Fibroblast of skin of scalp (primary cell): ENCODE measurements at regions not wholly inside any gene's neighbourhood (a gene's known extent, or its start where the extent isn't known, plus 50 kb on each side); places are given as distances from the start of the nearest gene placed in this dataset.

ENCODE experiments used
- DNase-seq: peaks from one replicate; pipeline ENCODE4 v3.0.0-alpha.2; 2013

DNA sequence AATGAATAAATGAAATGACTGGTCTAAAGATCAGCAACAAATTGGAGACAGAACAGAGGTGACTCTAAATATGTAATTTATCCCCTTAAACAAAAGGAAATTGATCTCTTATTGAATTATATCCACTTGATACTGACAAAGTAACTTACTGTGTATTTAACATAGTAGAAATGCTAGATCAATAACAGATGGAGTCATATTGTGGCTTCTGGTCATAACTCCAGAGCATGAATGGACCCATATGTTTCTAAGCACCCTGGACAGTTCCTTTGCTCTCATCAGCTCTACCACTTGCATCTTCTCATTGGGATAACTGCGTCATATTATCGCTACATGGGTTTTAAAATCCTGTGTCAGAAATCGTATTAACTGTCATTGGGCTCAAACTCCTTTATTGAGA is 222.3 kb downstream of the ETS1 start:
- peak; percentile 82 for DNase-seq

DNA sequence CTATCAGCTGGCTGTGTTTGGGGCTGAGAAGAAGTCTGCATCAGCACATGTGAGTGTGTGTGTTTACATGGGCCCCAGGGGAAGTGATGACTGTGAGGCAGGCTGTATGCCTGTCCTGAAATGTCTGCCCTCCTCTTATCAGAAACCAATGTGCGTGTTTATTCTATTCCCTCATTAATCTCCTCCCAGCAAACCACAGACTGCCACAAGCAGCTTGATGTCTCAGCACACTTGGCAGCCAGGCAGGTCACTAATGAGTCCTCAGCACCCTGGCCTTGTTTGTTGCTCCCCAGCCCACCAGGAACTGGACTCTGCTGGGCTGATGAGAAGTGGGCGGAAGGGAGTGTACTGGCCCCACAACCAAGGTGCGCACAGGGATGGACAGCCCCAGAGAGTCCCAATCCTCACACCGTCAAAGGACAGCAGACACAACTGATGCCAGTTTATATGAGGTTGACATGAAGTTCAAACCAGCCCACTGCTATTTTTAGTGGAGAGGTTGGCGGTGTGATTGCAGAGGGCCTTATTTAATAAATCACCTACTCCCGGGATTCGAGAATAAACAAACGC is 225.8 kb downstream of the ETS1 start:
- no peak for DNase-seq

DNA sequence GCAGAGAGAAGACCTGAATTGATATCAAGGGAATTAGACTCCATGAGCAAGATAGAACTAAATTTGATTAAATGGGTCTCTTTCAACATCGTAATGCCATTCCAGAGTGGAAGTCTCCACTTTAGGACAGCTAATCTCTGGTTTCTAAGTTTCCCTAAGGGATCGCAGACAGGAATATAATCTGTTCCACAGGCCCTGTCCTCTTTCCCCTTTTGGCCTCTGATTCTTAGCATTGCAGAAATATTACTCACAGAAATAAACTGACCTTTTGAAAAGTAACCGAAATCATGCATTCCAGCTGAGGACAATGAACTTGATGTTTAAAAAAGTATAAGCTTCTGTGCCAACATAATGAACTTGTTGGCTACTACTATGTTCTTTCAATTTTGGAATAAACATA is 227.8 kb downstream of the ETS1 start:
- no peak for DNase-seq

GRCh38 chr11:128357073-128357472 is 230.3 kb downstream of the ETS1 start:
- DNase-seq, result no peak

DNA sequence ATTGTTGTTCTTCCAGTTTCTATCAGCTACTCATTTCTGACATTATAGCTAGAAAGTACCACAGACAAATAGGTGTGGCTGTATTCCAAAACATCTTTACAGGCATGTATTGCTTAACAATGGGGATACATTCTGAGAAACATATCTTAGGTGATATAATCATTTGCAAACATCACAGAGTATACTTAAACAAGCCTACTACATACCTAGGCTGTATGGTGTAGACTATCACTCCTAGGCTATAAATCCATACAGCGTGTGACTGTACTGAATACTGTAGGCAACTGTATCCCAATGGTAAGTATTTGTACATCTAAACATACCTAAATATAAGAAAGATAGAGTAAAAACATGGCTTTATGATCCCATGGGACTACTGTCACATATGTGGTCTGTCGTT is 231.8 kb downstream of the ETS1 start:
- no peak for DNase-seq

DNA sequence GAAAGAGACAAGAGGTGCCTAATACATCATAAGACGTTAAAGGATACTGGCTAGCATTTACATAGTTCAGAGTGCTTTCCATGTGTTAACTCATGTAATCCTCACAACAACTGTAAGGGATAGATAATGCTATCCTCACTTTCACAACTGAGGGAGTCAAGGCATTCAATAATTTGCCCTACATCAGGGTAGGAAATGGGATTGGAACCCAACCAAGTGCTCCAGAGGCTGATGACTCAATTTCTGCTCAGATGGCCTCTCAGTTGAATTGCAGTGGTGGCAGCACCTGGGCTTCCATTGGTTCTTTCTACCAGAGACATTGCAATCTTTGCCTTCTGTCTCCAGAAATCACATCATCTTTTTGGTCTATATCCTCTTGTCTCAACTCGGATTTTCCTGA is 232.9 kb downstream of the ETS1 start:
- DNase-seq, result no peak

GRCh38 chr11:128351168-128351567 is 236.2 kb downstream of the ETS1 start:
- DNase-seq, result no peak

GRCh38 chr11:128349650-128350299 is 237.6 kb downstream of the ETS1 start:
- DNase-seq, result no peak

- no peak for DNase-seq
These were observed 240.6 kb downstream of the ETS1 start for GRCh38 chr11:128346804-128347203.

DNA sequence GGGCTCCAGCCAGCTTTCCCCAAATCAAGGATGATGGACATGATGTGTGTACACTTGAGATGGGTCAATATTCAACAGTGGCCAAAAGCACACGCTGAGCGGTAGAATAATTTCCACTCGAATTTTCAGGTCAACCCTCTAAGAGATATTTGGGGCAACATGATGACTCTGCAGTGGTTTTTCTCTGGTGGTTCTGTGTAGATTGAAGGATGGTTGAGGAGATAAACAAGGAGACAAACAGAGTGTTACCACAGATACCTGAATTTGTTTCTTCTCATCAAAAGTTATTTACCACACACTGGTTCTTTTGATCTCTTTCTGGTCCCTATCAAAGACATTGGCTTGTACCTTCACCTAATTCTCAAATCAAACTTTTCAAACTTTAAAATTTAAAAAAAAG is 242.0 kb downstream of the ETS1 start:
- DNase-seq, result no peak

DNA sequence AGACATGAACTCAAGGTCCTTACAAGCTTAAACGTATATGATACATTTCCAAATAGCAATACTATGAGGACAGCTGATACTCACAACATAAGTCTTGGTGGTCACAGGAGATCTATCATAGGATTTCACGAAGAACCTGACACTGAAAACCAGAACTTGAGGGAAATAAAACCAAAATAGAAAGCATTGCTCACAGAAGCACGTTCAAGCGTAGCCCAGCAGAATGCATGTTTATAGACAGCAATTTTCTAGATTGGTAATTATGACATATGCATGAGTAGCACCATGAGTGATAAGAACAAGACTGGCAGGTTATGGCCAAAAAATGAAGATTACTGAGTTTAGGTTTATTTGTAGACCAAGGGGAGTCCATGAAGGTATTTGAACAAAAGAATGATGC is 243.5 kb downstream of the ETS1 start:
- DNase-seq, result no peak

DNA sequence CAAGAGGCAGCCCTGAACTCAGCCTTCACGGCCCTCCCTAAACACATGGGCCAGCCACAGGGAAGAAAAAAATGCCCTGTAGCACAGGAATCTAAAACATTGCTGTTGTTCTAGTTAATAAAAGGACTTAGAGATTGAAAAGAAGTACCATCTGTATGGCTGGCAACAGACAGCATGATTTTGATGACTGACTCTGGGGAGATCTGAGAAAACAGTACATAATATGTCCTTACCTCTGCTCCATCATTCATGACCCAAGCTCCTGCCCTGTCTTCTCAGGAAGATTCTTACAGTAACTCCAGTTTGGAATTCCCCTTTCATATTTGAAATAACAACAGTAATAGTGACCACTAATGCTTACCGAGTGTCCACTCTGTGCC is 244.2 kb downstream of the ETS1 start:
- DNase-seq, result no peak

- DNase-seq, result peak; percentile 69
These were observed 244.7 kb downstream of the ETS1 start for GRCh38 chr11:128342511-128343134.

DNA sequence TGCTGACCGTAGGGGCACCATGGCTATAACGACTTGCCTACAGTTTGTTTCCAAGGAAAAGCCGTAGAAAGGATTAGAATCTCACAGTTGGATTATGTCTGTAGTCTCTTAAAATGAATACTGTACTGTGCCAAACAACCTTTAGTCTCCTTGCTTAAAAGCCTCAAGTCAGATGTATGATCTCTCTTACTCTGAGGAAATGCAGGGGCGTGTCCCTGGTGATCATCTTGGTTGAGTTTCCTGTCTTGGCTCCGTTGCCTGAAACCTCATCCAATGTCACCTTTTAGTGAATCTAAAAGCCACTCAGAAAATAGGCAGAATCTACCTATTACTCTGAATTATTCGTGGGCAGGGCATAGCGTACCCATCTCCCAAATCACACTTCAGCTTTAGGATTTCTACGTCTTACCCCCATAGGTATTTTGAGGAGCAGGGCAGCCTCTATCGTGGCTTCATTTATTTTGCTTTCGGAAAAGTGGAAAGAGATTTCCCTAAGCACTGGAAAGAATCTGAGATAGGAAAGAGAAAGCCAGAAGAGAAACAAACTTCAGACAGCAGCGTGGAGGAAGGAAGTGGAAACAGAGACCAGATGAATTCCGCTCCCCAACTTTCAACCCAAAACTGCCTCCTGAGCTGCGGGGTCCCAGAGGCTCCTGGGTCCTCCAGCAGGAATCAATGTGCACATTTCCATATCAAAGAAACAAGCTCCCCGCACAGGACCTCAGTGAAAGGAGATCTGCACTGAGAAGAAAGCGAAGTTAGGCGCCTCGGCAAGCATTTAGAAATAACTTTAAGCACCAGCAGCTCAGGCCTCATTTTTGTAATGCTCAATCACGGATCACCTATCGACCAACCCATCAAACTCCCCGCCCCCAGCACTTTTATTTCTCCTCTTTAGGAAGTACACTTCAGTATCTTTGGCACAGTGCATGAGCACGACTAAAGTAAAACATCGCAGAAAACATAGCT is 245.8 kb downstream of the ETS1 start:
- no peak for DNase-seq

DNA sequence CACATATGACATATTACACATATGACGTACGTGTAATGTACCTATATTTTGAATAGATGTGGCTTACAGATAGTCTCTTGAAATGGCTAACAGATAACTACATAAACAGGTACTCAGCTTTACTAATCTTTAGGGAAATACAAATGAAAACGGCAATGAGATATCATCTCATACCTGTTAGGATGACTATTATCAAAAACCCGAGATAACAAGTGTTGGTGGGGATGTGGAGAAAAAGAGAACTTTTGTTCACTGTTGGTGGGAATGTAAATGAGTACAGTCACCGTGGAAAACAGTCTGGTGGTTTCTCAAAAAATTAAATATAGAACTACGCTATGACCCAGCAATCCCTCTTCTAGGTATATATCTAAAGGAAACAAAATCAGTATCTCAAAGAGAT is 247.6 kb downstream of the ETS1 start:
- no peak for DNase-seq

- peak; percentile 27 for DNase-seq
These were observed 248.5 kb downstream of the ETS1 start for GRCh38 chr11:128338811-128339210.

- peak; percentile 10 for DNase-seq
These were observed 251.2 kb downstream of the ETS1 start for GRCh38 chr11:128336203-128336602.

- no peak for DNase-seq
These were observed 251.6 kb downstream of the ETS1 start for GRCh38 chr11:128335729-128336128.

GRCh38 chr11:128334311-128335044 is 252.9 kb downstream of the ETS1 start:
- no peak for DNase-seq

DNA sequence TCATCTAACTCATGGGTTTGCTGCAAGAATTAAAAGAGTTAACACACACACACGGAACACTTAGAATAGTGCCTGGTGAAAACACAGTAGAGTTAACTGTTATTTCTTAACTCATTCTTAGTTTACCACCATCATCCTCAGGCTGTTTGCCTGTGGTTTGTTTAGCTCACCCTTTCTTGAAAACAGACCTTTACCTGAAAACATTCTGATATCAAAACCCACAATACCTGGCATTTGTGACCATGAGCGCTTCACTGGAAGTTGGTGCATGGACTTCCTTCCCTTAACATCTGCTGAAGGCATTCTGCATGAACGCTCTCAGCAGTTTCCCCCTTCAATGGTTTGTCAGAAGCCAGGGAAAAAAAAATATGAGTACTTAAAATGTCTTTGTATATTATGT is 256.0 kb downstream of the ETS1 start:
- no peak for DNase-seq

DNA sequence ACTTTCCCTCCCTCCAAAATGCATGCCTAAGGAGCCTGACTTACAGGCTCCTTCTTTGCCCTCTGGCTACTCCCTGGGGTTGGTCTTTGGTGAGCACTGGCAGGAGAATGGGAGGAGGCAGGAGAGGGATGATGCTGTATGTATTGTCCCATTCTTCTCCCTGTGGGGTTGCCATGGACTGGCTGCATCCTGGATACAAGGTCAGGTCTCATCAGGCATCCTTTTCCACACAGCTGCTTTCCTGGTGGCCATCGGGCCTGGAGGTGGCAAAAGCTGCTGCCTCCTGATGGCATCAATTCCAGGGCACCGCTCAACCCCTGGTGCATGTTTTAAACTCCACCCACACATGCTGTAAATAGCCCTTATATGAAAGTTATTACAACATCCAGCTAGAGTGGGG is 257.2 kb downstream of the ETS1 start:
- no peak for DNase-seq

DNA sequence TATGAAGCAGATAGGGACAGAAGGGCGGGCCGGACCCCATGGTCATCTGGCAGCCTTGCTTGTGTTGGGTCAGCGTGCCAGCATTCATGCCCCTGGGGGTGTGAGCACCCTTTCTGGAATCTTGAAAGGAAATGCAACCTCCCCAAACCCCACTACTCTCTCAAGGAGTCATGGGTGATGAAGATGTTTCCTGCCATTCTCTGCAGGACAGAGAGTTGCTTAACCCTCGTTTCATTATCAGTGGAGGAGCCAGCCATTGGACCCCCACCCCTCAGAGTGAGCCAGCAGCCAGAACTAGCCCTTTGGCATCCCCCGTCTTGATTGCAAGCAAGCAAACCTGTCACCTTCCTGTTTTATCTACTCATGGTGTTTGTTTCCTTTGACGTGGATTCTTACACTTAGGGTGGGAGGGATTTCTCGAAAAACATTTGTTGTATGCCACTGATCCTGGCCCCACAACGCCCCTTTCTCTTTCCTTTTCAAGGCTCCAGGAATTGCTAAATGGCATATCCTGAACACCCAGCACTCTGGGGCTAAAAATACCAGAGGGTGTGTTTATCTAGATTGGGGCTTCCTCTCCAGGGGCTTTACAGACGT is 258.3 kb downstream of the ETS1 start:
- DNase-seq, result no peak
